ENCODE measurements at regions not wholly inside any gene's neighbourhood (a gene's known extent, or its start where the extent isn't known, plus 50 kb on each side); places are given as distances from the start of the nearest gene placed in this dataset.
"Not testable (repeated sequence)": the region's sequence is repeated elsewhere in the genome, so short reads cannot be mapped to it uniquely, and the experiment has no call there.

DNA sequence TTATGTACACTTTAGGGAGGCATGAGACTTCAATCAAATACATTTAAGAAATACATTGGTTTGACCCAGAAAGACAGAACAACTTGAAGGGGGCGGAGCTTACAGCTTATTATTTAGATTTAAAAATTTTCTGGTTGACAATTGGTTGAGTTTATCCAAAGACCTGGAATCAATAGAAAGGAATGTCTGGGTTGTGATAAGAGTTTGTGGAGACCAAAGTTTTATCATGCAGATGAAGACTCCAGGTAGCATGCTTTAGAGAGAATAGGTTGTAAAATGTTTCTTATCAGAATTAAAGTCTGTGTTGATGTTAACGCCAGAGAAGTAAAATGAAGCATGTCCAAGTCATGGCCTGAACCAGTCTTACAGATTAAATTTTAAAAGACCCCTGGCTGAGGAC is 757.8 kb upstream of the ADGRB3 start:
- intact Hi-C loops (cut with DNase I), result no loop called here
- DNase-seq (ENCODE audit: low spot score) (no peak), ATAC-seq (no peak)

DNA sequence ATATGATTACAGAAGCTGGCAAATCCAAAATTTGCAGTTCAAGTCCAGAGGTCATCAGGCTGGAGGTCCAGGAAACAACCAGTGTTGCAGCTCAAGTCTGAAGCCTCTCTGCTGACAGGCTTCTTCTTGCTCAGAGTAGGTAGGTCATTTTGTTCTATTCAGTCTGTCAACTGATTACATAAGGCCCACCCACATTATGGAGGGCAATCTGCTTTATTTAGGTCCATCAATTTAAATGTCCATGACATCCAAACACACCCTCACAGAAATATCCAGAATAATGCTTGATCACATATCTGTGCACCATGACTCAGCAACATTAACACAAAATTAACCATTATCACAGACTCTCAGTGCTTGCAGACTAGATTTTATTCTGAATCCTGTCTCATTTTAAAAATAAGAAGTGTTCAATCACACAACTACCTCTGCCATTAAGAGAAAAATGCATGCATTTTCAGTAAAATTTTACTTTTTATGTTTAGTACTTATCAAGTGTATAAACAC is 759.2 kb upstream of the ADGRB3 start:
- intact Hi-C loops (cut with DNase I), result no loop called here
- DNase-seq (ENCODE audit: low spot score) (no peak), ATAC-seq (no peak)

DNA sequence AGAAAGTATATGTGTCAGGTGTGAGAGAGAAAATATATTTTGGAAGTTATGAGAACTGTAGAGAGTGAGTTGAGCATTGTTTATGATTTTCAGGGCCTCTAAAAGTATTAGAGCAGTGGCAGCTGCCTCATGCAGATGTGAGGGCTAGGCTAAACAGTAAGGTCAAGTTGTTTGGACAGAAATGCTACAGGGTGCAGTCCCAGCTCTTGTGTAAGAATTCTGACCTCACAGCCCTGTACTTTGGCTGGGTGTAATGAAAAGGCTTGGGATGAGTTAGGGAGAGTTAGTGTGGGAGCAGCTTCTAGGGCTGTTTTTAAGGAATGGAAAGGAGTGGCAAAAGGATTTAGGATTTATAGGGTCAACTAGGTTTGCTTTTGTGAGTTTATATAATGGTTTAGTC is 764.8 kb upstream of the ADGRB3 start:
- intact Hi-C loops (cut with DNase I), result no loop called here
- ATAC-seq (no peak), DNase-seq (ENCODE audit: low spot score) (no peak)

DNA sequence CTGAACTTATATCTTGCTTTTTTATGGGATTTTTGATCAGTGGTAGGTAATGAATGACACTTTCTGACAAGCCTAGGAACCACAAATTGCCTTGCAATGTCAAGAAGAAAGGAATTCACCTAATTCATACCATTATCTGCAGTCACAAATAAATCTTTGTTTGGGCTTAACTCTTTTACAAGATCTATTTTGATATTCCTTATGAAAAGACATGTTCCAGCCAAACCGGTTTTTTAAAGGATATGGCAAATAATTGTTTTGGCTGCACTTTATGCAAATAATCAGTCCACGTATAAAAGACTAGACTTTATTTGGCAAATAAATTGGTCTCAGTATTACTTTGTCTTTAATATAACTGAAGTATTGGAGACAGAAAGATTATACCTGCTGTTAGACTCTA is 771.7 kb upstream of the ADGRB3 start:
- ATAC-seq (no peak), DNase-seq (ENCODE audit: low spot score) (no peak)
- intact Hi-C loops (cut with DNase I), result no loop called here

DNA sequence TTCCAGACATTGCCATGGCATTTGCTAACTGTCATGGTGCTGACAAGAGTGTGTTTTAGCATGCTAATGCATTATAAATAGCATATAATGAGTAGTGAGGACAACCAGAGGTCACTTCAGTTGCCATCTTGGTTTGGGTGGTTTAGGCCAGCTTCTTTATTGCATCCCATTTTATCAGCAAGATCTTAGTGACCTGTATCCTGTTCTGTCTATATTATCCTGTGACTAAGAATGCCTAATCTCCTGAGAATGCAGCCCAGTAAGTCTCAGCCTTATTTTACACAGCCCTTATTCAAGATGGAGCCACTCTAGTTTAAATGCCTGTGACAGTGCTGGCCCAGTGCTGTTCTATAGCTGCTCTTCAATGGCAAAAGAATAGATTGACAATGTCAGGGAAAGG is 781.0 kb upstream of the ADGRB3 start:
- DNase-seq (ENCODE audit: low spot score), result no peak
- intact Hi-C loops (cut with DNase I), result no loop called here
- no peak for ATAC-seq

DNA sequence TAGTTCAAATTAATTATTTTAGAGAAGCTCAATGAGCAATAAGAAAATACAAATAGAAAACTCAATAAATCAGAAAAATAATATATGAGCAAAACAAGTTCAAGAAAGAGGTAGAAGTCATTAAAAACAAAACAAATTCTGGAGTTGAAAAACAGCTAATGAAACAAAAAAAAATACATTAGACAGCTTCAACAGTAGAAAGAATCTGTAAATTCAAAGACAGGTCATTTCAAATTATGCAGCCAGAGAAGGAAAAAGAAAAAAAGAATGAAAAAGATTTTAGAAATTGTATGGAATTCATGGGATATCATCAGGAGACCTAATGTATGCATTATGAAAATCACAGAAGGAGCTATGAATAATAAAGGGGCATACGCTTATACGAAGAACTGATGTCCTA is 795.3 kb upstream of the ADGRB3 start:
- ATAC-seq, result no peak
- DNase-seq (ENCODE audit: low spot score), result no peak
- intact Hi-C loops (cut with DNase I), result no loop called here

DNA sequence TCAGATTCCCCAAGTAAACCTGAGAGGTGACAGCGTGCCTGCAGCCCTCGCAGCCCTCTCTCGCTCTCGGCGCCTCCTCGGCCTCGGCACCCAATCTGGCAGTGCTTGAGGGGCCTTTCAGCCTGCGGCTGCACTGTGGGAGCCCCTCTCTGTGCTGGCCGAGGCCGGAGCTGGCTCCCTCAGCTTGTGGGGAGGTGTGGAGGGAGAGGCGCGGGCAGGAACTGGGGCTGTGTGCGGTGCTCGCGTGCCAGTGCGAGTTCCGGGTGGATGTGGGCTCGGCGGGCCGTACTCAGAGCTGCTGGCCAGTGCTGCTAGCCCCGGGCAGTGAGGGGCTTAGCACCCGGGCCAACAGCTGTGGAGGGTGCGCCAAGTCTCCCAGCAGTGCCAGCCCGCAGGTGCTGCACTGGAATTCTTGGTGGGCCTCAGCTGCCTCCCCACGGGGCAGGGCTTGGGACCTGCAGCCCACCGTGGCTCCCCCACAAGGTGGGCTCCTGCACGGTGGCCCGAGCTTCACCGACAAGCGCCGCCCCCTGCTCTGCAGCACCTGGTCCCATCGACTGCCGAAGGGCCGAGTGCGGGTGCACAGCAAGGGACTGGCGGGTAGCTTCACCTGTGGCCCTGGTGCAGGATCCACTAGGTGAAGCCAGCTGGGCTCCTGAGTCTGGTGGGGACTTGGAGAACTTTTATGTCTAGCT is 809.7 kb upstream of the ADGRB3 start:
- DNase-seq (ENCODE audit: low spot score), result no peak
- intact Hi-C loops (cut with DNase I), result no loop called here
- ATAC-seq, result no peak

DNA sequence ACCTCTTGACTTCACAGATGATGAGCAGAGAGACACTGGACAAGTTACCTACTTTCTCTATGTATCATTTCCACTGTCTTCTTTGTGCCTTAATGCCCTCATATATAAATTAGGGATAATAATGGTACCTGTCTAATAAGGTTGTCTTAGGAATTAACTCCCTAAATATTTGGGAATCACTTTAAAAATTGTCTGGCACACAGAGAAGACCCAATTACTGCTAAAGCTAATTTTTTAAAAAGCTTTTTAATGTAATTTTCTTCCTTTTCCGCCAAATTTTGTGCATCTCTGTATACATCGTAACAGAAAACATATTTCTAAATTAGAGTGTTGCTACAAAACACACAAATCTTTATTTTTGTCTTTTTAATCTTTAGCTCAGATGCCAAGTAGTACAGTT is 816.8 kb upstream of the ADGRB3 start:
- DNase-seq (ENCODE audit: low spot score), result no peak
- intact Hi-C loops (cut with DNase I), result no loop called here

DNA sequence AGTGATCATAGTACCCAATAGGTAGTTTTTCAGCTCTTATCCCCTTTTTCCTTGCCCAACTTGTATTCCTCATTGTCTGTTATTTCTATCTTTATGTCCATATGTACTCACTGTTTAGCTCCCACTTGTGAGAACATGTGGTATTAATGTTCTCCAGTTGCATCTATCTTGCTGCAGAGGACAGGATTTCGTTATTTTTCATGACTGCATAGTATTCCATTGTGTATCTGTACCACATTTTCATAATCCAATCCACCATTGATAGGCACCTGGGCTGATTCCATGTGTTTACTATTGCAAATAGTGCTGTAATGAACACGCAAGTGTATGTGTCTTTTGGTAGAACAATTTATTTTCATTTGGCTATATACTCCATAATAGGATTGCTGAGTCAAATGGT is 819.5 kb upstream of the ADGRB3 start:
- no peak for ATAC-seq
- DNase-seq (ENCODE audit: low spot score), result no peak
- intact Hi-C loops (cut with DNase I), result no loop called here

More for the DNA sequence above, 816.8 kb upstream of the ADGRB3 start:
- no peak for ATAC-seq

DNA sequence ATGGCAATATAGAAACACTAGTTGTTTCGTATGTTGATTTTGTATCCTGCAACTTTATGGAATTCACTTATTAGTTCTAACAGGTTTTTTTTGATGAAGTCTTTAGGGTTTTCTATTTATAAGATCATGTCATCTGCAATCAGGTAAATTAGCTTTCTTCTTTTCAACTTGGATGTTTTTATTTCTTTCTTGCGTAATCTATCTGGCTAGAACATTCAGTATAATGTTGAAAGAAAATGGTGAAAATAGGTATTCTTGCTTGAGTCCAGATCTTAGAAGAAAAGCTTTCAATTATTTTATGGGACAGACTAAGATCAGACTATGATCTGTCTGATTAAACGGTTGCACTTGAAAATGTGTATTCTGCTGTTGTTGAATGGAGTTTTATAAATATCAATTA is 820.8 kb upstream of the ADGRB3 start:
- intact Hi-C loops (cut with DNase I), result no loop called here
- ATAC-seq (no peak), DNase-seq (ENCODE audit: low spot score) (no peak)

DNA sequence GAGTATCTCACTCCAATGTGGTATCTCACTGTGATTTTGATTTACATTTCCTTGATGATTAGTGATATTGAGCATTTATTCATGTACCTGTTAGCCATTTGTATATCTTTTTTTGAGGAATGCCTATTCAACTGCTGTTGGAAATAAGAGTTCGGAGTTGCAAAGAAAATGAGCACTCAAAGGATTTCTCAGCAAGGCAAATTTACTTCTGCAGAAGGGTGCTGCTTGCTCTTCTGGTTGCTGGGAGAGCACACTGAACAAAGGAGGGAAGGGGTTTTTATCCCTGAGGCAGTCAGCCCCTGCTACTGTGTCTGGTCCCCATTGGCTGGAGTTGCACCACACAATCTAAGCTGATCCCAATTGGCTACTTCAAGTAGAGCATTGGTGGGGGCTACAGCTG is 822.4 kb upstream of the ADGRB3 start:
- intact Hi-C loops (cut with DNase I), result no loop called here
- ATAC-seq, result no peak

DNA sequence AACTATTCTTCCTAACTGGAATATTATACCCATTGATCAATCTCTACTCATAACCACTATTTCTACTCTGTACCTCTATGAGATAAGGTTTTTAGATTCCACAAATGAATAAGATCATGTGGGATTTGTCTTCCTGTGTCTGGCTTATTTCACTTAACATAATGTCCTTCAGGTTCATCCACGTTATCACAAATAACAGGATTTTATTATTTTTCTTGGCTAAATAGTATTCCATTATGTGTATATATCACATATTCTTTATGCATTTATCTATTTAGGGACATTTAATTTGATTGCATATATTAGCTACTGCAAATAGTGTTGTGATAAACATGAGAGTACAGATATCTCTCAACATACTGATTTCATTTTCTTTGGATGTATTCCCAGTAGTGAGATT is 823.0 kb upstream of the ADGRB3 start:
- no peak for ATAC-seq
- no peak for DNase-seq (ENCODE audit: low spot score)
- intact Hi-C loops (cut with DNase I), result no loop called here

More for the DNA sequence above, 822.4 kb upstream of the ADGRB3 start:
- DNase-seq (ENCODE audit: low spot score), result no peak

DNA sequence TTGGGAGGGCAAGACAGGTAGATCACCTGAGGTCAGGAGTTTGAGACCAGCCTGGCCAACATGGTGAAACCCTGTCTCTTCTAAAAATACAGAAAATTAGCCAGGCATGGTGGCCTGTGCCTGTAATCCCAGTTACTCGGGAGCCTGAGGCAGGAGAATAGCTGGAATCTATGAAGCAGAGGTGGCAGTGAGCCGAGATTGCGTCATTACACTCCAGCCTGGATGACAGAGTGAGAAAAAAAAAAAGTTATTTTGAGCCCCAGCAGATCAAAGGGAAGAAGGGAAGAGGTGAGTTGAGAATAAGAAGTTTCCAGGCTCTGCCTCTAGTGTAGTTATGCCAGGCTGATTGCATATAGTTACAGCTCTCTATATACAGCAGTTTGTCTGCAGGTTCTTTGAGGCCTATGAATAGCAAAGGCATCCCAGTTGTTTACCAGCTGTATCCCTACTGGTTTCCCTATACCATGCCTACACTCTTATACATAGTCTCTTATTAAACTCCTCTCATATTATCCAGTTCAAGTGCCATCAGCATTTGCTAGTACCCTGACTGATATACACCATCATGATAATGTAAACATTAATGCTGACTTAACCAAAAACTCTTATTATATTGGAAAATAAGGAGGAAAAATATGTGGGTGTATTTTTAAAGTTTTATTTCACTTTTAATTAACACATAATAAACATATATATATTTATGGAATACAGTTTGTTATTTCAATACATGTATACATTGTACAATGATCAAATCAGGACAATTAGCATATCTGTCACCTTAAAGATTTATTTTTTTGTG is 823.6 kb upstream of the ADGRB3 start:
- intact Hi-C loops (cut with DNase I), result no loop called here
- ATAC-seq, result no peak

DNA sequence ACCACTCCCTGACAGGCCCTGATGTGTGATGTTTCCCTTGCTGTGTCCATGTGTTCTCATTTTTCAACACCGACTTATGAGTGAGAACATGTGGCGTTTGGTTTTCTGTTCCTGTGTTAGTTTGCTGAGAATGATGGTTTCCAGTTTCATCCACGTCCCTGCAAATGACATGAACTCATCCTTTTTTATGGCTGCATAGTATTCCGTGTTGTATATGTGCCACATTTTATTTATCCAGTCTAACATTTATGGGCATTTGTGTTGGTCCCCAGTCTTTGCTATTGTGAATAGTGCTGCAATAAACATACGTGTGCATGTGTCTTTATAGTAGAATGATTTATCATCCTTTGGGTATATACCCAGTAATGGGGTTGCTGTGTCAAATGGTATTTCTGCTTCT is 830.3 kb upstream of the ADGRB3 start:
- intact Hi-C loops (cut with DNase I); ATAC-seq; DNase-seq (ENCODE audit: low spot score): not testable (repeated sequence)

More for the DNA sequence above, 823.6 kb upstream of the ADGRB3 start:
- no peak for DNase-seq (ENCODE audit: low spot score)

DNA sequence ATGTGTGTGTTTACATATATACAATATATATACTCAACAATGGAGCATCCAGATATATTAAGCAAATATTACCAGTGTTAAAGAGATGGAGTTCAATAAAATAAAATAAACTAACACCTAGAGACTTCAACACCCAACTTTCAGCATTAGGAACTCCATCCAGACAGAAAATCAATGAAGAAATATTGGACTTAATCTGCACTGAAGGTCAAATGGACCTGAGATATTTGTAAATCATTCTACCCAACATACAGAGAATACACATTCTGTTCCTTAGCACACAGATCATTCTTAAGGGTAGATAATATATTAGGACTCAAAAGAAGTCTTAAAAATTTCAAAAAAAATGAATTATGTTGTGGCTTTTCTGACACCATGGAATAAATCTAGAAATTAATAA is 832.3 kb upstream of the ADGRB3 start:
- no peak for ATAC-seq
- intact Hi-C loops (cut with DNase I), result no loop called here
- DNase-seq (ENCODE audit: low spot score), result no peak

DNA sequence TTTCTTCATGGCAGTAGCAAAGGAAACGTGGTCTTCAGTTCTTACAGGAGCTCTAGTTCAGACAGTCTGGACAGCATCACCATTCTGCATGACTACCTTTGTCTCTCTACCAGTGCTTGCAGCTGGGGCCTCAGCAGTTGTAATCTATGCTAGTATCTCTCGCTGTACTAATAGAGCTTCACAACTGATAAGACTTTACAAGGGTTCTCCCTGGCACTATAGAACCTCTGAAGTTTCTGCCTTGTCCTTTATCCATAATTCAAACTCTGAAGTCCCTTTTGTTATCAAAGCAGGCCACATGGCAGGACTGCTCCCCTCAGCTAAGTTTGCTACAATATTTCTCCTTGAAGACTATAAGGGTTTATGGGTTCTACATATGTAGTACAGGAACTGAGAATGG is 842.1 kb upstream of the ADGRB3 start:
- intact Hi-C loops (cut with DNase I), result no loop called here
- DNase-seq (ENCODE audit: low spot score) (no peak), ATAC-seq (no peak)

DNA sequence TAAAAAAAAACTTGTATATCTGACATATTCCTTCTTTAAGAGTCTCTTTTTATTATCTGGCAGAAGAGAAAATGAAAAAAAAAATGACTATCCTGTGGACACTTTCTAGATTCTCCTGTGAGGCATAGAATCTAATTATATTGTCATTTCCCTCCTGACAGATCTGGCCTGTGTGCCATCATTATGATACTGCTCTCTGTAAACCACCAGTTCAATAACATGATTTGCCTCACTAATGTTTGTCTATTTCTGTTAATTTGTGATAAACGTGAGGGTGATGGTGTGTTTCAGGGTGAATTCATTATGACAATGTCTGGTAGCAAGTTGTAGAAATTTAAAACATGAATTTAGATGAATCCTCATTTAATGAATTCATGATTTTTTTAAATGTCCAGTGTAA is 844.5 kb upstream of the ADGRB3 start:
- ATAC-seq, result no peak
- DNase-seq (ENCODE audit: low spot score), result no peak
- intact Hi-C loops (cut with DNase I), result no loop called here

DNA sequence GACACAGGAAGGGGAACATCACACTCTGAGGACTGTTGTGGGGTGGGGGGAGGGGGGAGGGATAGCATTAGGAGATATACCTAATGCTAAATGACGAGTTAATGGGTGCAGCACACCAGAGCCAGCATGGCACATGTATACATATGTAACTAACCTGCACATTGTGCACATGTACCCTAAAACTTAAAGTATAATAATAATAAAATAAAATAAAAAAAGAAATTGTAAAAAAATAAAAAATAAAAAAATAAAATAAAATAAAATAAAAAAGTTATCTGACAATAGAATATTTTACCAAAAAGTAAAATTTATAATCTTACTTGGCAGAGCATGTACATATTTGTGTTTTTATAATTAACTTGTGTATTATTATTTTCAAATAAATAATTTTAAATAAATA is 848.0 kb upstream of the ADGRB3 start:
- ATAC-seq; intact Hi-C loops (cut with DNase I); DNase-seq (ENCODE audit: low spot score): not testable (repeated sequence)

DNA sequence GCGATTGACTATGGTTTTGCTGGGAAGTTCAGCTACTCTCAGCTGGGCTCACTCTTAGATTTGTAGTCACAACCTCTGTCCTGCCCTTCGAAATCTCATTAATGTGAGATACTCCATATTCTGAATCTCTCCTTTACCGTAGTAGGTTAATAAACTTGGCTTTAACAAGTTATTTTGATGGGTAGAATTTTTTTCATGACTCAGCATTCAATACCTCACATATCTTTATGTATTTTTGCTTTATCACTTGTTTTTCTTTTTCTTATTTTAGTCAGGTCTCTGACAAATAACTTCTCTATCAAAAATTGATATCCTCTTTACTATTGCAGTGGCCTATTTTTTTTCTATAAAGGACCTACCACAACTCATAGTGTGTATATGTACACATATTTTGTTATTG is 855.2 kb upstream of the ADGRB3 start:
- intact Hi-C loops (cut with DNase I), result no loop called here
- DNase-seq (ENCODE audit: low spot score), result no peak
- no peak for ATAC-seq

DNA sequence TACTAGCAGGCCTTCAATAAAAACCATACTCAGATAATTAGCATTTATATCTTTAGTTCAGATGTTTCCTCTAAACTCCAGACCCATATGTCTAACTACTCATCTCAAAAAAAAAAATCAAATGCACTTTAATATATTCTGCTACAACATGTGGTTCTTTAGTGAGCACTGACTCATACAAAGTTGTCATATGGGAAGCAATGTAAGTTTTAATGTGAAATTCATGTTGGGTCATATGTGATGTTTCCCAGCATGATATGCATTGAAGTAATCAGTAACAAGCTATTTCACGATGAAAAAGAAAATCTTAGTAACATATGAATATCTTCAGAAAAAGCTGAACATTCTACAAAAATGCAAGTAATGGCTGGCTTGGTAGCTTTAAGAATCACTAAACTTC is 859.7 kb upstream of the ADGRB3 start:
- no peak for DNase-seq (ENCODE audit: low spot score)

DNA sequence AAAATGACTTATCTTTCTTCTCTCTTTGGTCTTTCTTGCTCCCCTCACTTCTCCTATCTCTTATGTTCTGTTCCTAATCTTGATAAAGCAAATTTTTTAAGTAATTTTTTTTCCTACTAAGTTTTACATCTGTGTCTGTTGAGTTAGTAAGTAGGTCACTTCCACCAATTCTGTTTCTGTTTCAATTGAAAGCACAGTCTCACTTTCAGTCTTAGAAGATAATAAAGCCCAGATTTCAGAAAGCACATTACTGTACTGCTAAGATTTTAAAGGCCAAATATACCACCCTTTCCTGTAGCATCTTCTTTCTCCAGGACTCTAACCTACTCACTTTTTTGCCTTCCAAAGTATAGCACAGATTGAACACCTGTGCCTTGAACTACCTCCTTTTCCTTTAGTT is 866.1 kb upstream of the ADGRB3 start:
- intact Hi-C loops (cut with DNase I), result no loop called here
- no peak for ATAC-seq
- DNase-seq (ENCODE audit: low spot score), result no peak

More for the DNA sequence above, 859.7 kb upstream of the ADGRB3 start:
- no peak for ATAC-seq
- intact Hi-C loops (cut with DNase I), result no loop called here
